ENCODE measurements at regions not wholly inside any gene's neighbourhood (a gene's known extent, or its start where the extent isn't known, plus 50 kb on each side); places are given as distances from the start of the nearest gene placed in this dataset.

- no peak for DNase-seq
These were observed 51.6 kb upstream of the DYNLRB2 start for GRCh38 chr16:80489173-80489572.

- DNase-seq: no peak
These were observed 52.6 kb upstream of the DYNLRB2 start for GRCh38 chr16:80488167-80488566.

GRCh38 chr16:80480664-80481063 lies 60.1 kb upstream of the DYNLRB2 start:
- DNase-seq: no peak

GRCh38 chr16:80477838-80478237 lies 63.0 kb upstream of the DYNLRB2 start:
- no peak for DNase-seq

- DNase-seq: no peak
These were observed 72.8 kb upstream of the DYNLRB2 start for GRCh38 chr16:80468029-80468428.

GRCh38 chr16:80466024-80466987 lies 74.5 kb upstream of the DYNLRB2 start:
- peak; percentile 8 to 31 (median 22) for DNase-seq

- no peak for DNase-seq
These were observed 76.9 kb upstream of the DYNLRB2 start for GRCh38 chr16:80463751-80464495.

GRCh38 chr16:80463326-80463725 lies 77.5 kb upstream of the DYNLRB2 start:
- DNase-seq: no peak

GRCh38 chr16:80462917-80463316 lies 77.9 kb upstream of the DYNLRB2 start:
- DNase-seq: no peak

GRCh38 chr16:80460988-80461387 lies 79.8 kb upstream of the DYNLRB2 start:
- no peak for DNase-seq

- no peak for DNase-seq
These were observed 80.8 kb upstream of the DYNLRB2 start for GRCh38 chr16:80459966-80460365.

GRCh38 chr16:80459331-80459777 lies 81.4 kb upstream of the DYNLRB2 start:
- no peak for DNase-seq

GRCh38 chr16:80457871-80458270 lies 82.9 kb upstream of the DYNLRB2 start:
- DNase-seq: no peak

GRCh38 chr16:80454802-80455201 lies 86.0 kb upstream of the DYNLRB2 start:
- DNase-seq: no peak

- no peak for DNase-seq
These were observed 91.4 kb upstream of the DYNLRB2 start for GRCh38 chr16:80449392-80449791.

GRCh38 chr16:80447241-80447640 lies 93.6 kb upstream of the DYNLRB2 start:
- no peak for DNase-seq

GRCh38 chr16:80442779-80443178 lies 98.0 kb upstream of the DYNLRB2 start:
- no peak for DNase-seq

GRCh38 chr16:80441935-80442334 lies 98.9 kb upstream of the DYNLRB2 start:
- no peak for DNase-seq

GRCh38 chr16:80440667-80441066 lies 100.1 kb upstream of the DYNLRB2 start:
- DNase-seq: no peak

- no peak for DNase-seq
These were observed 103.1 kb upstream of the DYNLRB2 start for GRCh38 chr16:80437707-80438106.

- DNase-seq: no peak
These were observed 104.3 kb upstream of the DYNLRB2 start for GRCh38 chr16:80436510-80436909.

- no peak for DNase-seq
These were observed 107.2 kb upstream of the DYNLRB2 start for GRCh38 chr16:80433623-80434022.

- no peak for DNase-seq
These were observed 113.0 kb upstream of the DYNLRB2 start for GRCh38 chr16:80427795-80428194.
